Right lobe of liver (tissue), 4 donors: ENCODE measurements at regions not wholly inside any gene's neighbourhood (a gene's known extent, or its start where the extent isn't known, plus 50 kb on each side); places are given as distances from the start of the nearest gene placed in this dataset.

Source experiments
- POLR2A ChIP-seq: fragments of 450-650 bp; IDR thresholded peaks from one replicate; pipeline ENCODE4 v1.6.1; 2017; ENCODE audit warnings: antibody characterized with exemption, mild to moderate bottlenecking
- TF ChIP-seq, protein P1 (sequence below), 4 donors: fragments of 200-600 bp in 3 of 4; fragments of 450-650 bp in 1 of 4; IDR thresholded peaks; one replicate each; pipeline versions ENCODE4 v1.5.1 to v1.8.0; 2016 to 2022; ENCODE audit warnings: antibody characterized with exemption in 4 of 4, mild to moderate bottlenecking in 2 of 4
- donor health status: DM: no; HTN: no; CAD: no.
- donor health status: DM: no; HTN: no; CAD: no.
- donor health status: DM: no; HTN: yes; CAD: no.

DNA sequence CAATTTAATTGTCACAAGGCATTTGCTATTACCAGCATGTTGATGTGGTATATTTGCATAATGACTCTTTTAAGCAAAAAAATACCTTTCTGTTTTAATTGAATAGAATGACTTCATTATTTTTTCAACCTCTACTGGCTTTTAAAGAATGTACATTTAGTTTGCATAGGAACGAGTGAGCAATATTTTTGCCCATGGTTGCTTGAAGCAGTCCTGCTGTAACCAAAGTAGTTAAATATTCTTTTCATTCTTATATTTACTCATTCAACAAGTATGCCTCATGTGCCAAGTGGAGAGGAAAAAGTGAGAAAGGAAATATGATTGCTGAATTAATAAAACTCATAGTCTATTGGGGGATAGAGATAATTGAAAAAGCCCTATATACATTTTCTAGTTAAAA is 184.7 kb downstream of the DSEL start:
- no peak for TF ChIP-seq POLR2A
- TF ChIP-seq, protein P1, sequence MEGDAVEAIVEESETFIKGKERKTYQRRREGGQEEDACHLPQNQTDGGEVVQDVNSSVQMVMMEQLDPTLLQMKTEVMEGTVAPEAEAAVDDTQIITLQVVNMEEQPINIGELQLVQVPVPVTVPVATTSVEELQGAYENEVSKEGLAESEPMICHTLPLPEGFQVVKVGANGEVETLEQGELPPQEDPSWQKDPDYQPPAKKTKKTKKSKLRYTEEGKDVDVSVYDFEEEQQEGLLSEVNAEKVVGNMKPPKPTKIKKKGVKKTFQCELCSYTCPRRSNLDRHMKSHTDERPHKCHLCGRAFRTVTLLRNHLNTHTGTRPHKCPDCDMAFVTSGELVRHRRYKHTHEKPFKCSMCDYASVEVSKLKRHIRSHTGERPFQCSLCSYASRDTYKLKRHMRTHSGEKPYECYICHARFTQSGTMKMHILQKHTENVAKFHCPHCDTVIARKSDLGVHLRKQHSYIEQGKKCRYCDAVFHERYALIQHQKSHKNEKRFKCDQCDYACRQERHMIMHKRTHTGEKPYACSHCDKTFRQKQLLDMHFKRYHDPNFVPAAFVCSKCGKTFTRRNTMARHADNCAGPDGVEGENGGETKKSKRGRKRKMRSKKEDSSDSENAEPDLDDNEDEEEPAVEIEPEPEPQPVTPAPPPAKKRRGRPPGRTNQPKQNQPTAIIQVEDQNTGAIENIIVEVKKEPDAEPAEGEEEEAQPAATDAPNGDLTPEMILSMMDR (IDR thresholded peaks at IDR 0.05), result no peak
